ENCODE measurements at regions not wholly inside any gene's neighbourhood (a gene's known extent, or its start where the extent isn't known, plus 50 kb on each side); places are given as distances from the start of the nearest gene placed in this dataset.
"Not testable (repeated sequence)": the region's sequence is repeated elsewhere in the genome, so short reads cannot be mapped to it uniquely, and the experiment has no call there.

GRCh38 chr2:65611488-65611887 lies 179.1 kb upstream of the SPRED2 start:
- in situ Hi-C loops (cut with HindIII; ENCODE audit: low pct_unique_long_range_greater_than_20kb, low sequenced_read_pairs), result no loop called here

GRCh38 chr2:65608916-65609315 lies 176.5 kb upstream of the SPRED2 start:
- in situ Hi-C loops (cut with HindIII; ENCODE audit: low pct_unique_long_range_greater_than_20kb, low sequenced_read_pairs), result no loop called here
- DNase-seq (ENCODE audit: low read depth), result no peak

More at GRCh38 chr2:65611488-65611887, 179.1 kb upstream of the SPRED2 start:
- DNase-seq (ENCODE audit: low read depth), result no peak

- in situ Hi-C loops (cut with HindIII; ENCODE audit: low pct_unique_long_range_greater_than_20kb, low sequenced_read_pairs), result no loop called here
- DNase-seq (ENCODE audit: low read depth), result no peak
These were observed 176.1 kb upstream of the SPRED2 start for GRCh38 chr2:65608466-65608865.

GRCh38 chr2:65607662-65608305 lies 175.4 kb upstream of the SPRED2 start:
- in situ Hi-C loops (cut with HindIII; ENCODE audit: low pct_unique_long_range_greater_than_20kb, low sequenced_read_pairs), result no loop called here
- DNase-seq (ENCODE audit: low read depth), result no peak

- in situ Hi-C loops (cut with HindIII; ENCODE audit: low pct_unique_long_range_greater_than_20kb, low sequenced_read_pairs), result no loop called here
- no peak for DNase-seq (ENCODE audit: low read depth)
These were observed 173.3 kb upstream of the SPRED2 start for GRCh38 chr2:65605743-65606058.

- in situ Hi-C loops (cut with HindIII; ENCODE audit: low pct_unique_long_range_greater_than_20kb, low sequenced_read_pairs), result no loop called here
These were observed 172.8 kb upstream of the SPRED2 start for GRCh38 chr2:65605058-65605742.

GRCh38 chr2:65604246-65604645 lies 171.8 kb upstream of the SPRED2 start:
- no peak for DNase-seq (ENCODE audit: low read depth)
- in situ Hi-C loops (cut with HindIII; ENCODE audit: low pct_unique_long_range_greater_than_20kb, low sequenced_read_pairs), result no loop called here

More at GRCh38 chr2:65605058-65605742, 172.8 kb upstream of the SPRED2 start:
- DNase-seq (ENCODE audit: low read depth), result no peak

- in situ Hi-C loops (cut with HindIII; ENCODE audit: low pct_unique_long_range_greater_than_20kb, low sequenced_read_pairs), result no loop called here
- DNase-seq (ENCODE audit: low read depth), result no peak
These were observed 170.3 kb upstream of the SPRED2 start for GRCh38 chr2:65602603-65603235.

- in situ Hi-C loops (cut with HindIII; ENCODE audit: low pct_unique_long_range_greater_than_20kb, low sequenced_read_pairs); DNase-seq (ENCODE audit: low read depth): not testable (repeated sequence)
These were observed 168.5 kb upstream of the SPRED2 start for GRCh38 chr2:65600871-65601270.

- DNase-seq (ENCODE audit: low read depth); in situ Hi-C loops (cut with HindIII; ENCODE audit: low pct_unique_long_range_greater_than_20kb, low sequenced_read_pairs): not testable (repeated sequence)
These were observed 168.0 kb upstream of the SPRED2 start for GRCh38 chr2:65600351-65600750.

- no peak for DNase-seq (ENCODE audit: low read depth)
- in situ Hi-C loops (cut with HindIII; ENCODE audit: low pct_unique_long_range_greater_than_20kb, low sequenced_read_pairs), result no loop called here
These were observed 167.3 kb upstream of the SPRED2 start for GRCh38 chr2:65599693-65600092.

GRCh38 chr2:65598996-65599395 lies 166.6 kb upstream of the SPRED2 start:
- DNase-seq (ENCODE audit: low read depth), result no peak
- in situ Hi-C loops (cut with HindIII; ENCODE audit: low pct_unique_long_range_greater_than_20kb, low sequenced_read_pairs), result no loop called here

GRCh38 chr2:65598264-65598663 lies 165.9 kb upstream of the SPRED2 start:
- DNase-seq (ENCODE audit: low read depth), result no peak
- in situ Hi-C loops (cut with HindIII; ENCODE audit: low pct_unique_long_range_greater_than_20kb, low sequenced_read_pairs), result no loop called here

- in situ Hi-C loops (cut with HindIII; ENCODE audit: low pct_unique_long_range_greater_than_20kb, low sequenced_read_pairs), result no loop called here
- no peak for DNase-seq (ENCODE audit: low read depth)
These were observed 163.2 kb upstream of the SPRED2 start for GRCh38 chr2:65595630-65596029.

GRCh38 chr2:65594150-65594549 lies 161.8 kb upstream of the SPRED2 start:
- in situ Hi-C loops (cut with HindIII; ENCODE audit: low pct_unique_long_range_greater_than_20kb, low sequenced_read_pairs), result no loop called here
- DNase-seq (ENCODE audit: low read depth), result no peak

GRCh38 chr2:65589667-65590066 lies 157.3 kb upstream of the SPRED2 start:
- no peak for DNase-seq (ENCODE audit: low read depth)
- in situ Hi-C loops (cut with HindIII; ENCODE audit: low pct_unique_long_range_greater_than_20kb, low sequenced_read_pairs), result no loop called here

- in situ Hi-C loops (cut with HindIII; ENCODE audit: low pct_unique_long_range_greater_than_20kb, low sequenced_read_pairs), result no loop called here
- no peak for DNase-seq (ENCODE audit: low read depth)
These were observed 155.4 kb upstream of the SPRED2 start for GRCh38 chr2:65587779-65588178.

- no peak for DNase-seq (ENCODE audit: low read depth)
- in situ Hi-C loops (cut with HindIII; ENCODE audit: low pct_unique_long_range_greater_than_20kb, low sequenced_read_pairs), result no loop called here
These were observed 154.1 kb upstream of the SPRED2 start for GRCh38 chr2:65586516-65586915.

GRCh38 chr2:65583061-65583460 lies 150.7 kb upstream of the SPRED2 start:
- in situ Hi-C loops (cut with HindIII; ENCODE audit: low pct_unique_long_range_greater_than_20kb, low sequenced_read_pairs), result no loop called here
- DNase-seq (ENCODE audit: low read depth), result no peak

GRCh38 chr2:65582364-65582763 lies 150.0 kb upstream of the SPRED2 start:
- in situ Hi-C loops (cut with HindIII; ENCODE audit: low pct_unique_long_range_greater_than_20kb, low sequenced_read_pairs), result no loop called here
- no peak for DNase-seq (ENCODE audit: low read depth)

Measured in Caki2 (cell line).